Liver (tissue), 8 donors: ENCODE measurements at regions not wholly inside any gene's neighbourhood (a gene's known extent, or its start where the extent isn't known, plus 50 kb on each side); places are given as distances from the start of the nearest gene placed in this dataset.

Source experiments
- DNase-seq: peaks from one replicate; pipeline ENCODE4 v3.0.0-alpha.2; 2017; ENCODE audit warnings: low spot score
- H3K27ac ChIP-seq, 2 donors: one replicate each; pipeline ENCODE4 v1.7.0; 2013; ENCODE audit warnings: inconsistent platforms in 2 of 2, low read length in 2 of 2, control low read depth in 1 of 2, low read depth in 1 of 2, mild to moderate bottlenecking in 1 of 2
- H3K27me3 ChIP-seq, 4 donors: one replicate each; pipeline versions ENCODE4 v1.6.1 to v1.7.0; 2013; ENCODE audit warnings: low read length in 3 of 4, inconsistent platforms in 1 of 4, mild to moderate bottlenecking in 1 of 4, moderate library complexity in 1 of 4; ENCODE audit not compliant: control insufficient read depth in 4 of 4, insufficient read depth in 4 of 4
- H3K36me3 ChIP-seq, 4 donors: one replicate each; pipeline versions ENCODE4 v1.6.1 to v1.7.0; 2013; ENCODE audit warnings: low read length in 3 of 4, mild to moderate bottlenecking in 3 of 4, low read depth in 1 of 4, moderate library complexity in 1 of 4; ENCODE audit not compliant: control insufficient read depth in 4 of 4, insufficient read depth in 3 of 4
- H3K4me1 ChIP-seq, 4 donors: one replicate each; pipeline versions ENCODE4 v1.6.1 to v1.7.0; 2013; ENCODE audit warnings: low read length in 3 of 4, mild to moderate bottlenecking in 3 of 4, moderate library complexity in 1 of 4; ENCODE audit not compliant: control insufficient read depth in 4 of 4, insufficient read depth in 4 of 4
- H3K4me3 ChIP-seq, 3 donors: one replicate each; pipeline versions ENCODE4 v1.6.1 to v1.7.0; 2013; ENCODE audit warnings: low read length in 3 of 3, control low read depth in 1 of 3, low read depth in 1 of 3, mild to moderate bottlenecking in 1 of 3
- H3K9ac ChIP-seq, 2 donors: one replicate each; pipeline ENCODE4 v1.7.0; 2013; ENCODE audit warnings: low read length in 2 of 2, mild to moderate bottlenecking in 2 of 2, moderate library complexity in 2 of 2, control low read depth in 1 of 2, low read depth in 1 of 2
- H3K9me3 ChIP-seq, 4 donors: one replicate each; pipeline versions ENCODE4 v1.6.1 to v1.7.0; 2013; ENCODE audit warnings: low read length in 3 of 4; ENCODE audit not compliant: control insufficient read depth in 4 of 4
- CTCF ChIP-seq: fragments of 150-350 bp; IDR thresholded peaks from 2 replicates; pipeline ENCODE4 v1.5.1; 2017; ENCODE audit warnings: improper control_type of control experiment, low read depth, low read length; ENCODE audit not compliant: missing input control
- EGR1 ChIP-seq, 2 donors: IDR thresholded peaks; 2 replicates each; pipeline ENCODE4 v1.6.1; 2016 to 2018; ENCODE audit warnings: antibody characterized with exemption in 2 of 2, low read depth in 2 of 2
- GABPA ChIP-seq, 2 donors: IDR thresholded peaks in 1 of 2; conservative IDR thresholded peaks in 1 of 2; 2 replicates each; pipeline ENCODE4 v1.6.1; 2016; ENCODE audit warnings: antibody characterized with exemption in 2 of 2, mild to moderate bottlenecking in 1 of 2, moderate library complexity in 1 of 2
- HNF4A ChIP-seq, 2 donors: conservative IDR thresholded peaks; 2 replicates each; pipeline ENCODE4 v1.6.1; 2016; ENCODE audit warnings: antibody characterized with exemption in 2 of 2, mild to moderate bottlenecking in 2 of 2
- REST ChIP-seq: IDR thresholded peaks from 2 replicates; pipeline ENCODE4 v1.6.1; 2016; ENCODE audit warnings: antibody characterized with exemption, mild to moderate bottlenecking
- RXRA ChIP-seq, 2 donors: IDR thresholded peaks; 2 replicates each; pipeline ENCODE4 v1.6.1; 2017 to 2018; ENCODE audit warnings: antibody characterized with exemption in 2 of 2, mild to moderate bottlenecking in 1 of 2
- SP1 ChIP-seq: IDR thresholded peaks from 2 replicates; pipeline ENCODE4 v1.6.1; 2018; ENCODE audit warnings: antibody characterized with exemption, mild to moderate bottlenecking
- TAF1 ChIP-seq: conservative IDR thresholded peaks from 2 replicates; pipeline ENCODE4 v1.6.1; 2016; ENCODE audit warnings: antibody characterized with exemption, mild to moderate bottlenecking
- ZBTB33 ChIP-seq: IDR thresholded peaks from 2 replicates; pipeline ENCODE4 v1.6.1; 2016; ENCODE audit warnings: antibody characterized with exemption
- WGBS: extraction: QIAGEN DNeasy Blood & Tissue Kit; methylation state at CpG from one replicate; pipeline ENCODE4 v1.1.7; 2013; 5-methylcytosine and 5-hydroxymethylcytosine counted together
- TF ChIP-seq, protein P1 (sequence below): IDR thresholded peaks from 2 replicates; pipeline ENCODE4 v1.6.1; 2016; ENCODE audit warnings: antibody characterized with exemption
- donor health status: healthy.
- donor health status: healthy.
- donor health status: healthy.
- donor health status: healthy.
- donor health status: healthy.

DNA sequence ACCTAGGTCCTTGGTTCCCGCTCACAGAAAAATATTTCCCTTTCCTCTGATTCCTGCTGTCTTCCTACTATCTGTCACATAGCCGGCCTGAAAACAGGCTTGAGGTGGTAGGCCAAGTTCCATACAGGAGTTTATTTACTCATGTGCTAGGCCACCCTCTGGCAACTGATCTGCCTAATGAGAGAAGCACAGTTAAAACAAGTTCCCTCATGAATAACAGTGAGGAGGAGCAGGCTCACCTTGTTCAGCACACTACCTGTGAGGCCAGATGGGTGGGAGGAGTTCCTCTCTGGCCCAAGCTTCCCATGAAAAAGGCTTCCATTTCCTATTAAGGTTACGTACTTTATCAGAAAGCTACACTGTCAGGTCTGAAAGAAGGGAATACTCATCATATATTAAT, 206.0 kb downstream of the MYRFL start:
- H3K9ac ChIP-seq: no peak overlapping the region
- no peaks in the 10 kb centered on the region for H3K4me1 ChIP-seq
- H3K27ac ChIP-seq: no peak overlapping the region
- H3K9me3 ChIP-seq: no peaks in the 10 kb centered on the region
- no peak for DNase-seq
- TF ChIP-seq, protein P1, sequence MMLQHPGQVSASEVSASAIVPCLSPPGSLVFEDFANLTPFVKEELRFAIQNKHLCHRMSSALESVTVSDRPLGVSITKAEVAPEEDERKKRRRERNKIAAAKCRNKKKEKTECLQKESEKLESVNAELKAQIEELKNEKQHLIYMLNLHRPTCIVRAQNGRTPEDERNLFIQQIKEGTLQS: no peak
- TF ChIP-seq SP1: no peak
- no peak overlapping the region for H3K4me3 ChIP-seq
- H3K27me3 ChIP-seq: no peaks in the 10 kb centered on the region
- no peaks in the 10 kb centered on the region for H3K36me3 ChIP-seq
- WGBS: 85% methylated on average over 3 of the region's 3 CpGs

DNA sequence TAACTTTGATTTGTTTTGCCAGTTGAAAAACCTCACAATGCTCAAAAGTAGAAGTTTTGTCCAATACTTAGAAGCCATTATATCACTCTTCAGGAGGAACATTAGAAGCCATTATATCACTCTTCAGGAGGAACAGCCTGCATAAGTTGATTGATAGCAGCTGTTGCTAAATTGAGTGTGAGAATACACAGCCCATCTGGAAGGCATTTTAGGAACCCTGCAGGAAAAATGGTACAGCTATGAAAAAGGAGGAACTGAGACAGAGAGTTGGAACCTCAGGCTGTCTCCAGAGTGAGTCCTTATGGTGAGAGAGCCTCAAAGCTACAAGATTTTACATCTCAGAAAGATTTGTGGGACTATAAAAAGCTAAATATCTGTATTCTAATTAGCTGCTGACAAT, 207.0 kb downstream of the MYRFL start:
- no peaks in the 10 kb centered on the region for H3K4me1 ChIP-seq
- H3K4me3 ChIP-seq: no peak overlapping the region
- TF ChIP-seq RXRA (IDR thresholded peaks at IDR 0.05): no peak
- H3K27ac ChIP-seq: no peak overlapping the region
- H3K9ac ChIP-seq: no peak overlapping the region
- H3K9me3 ChIP-seq: no peaks in the 10 kb centered on the region
- no peaks in the 10 kb centered on the region for H3K27me3 ChIP-seq
- no peaks in the 10 kb centered on the region for H3K36me3 ChIP-seq
- no peak for DNase-seq

DNA sequence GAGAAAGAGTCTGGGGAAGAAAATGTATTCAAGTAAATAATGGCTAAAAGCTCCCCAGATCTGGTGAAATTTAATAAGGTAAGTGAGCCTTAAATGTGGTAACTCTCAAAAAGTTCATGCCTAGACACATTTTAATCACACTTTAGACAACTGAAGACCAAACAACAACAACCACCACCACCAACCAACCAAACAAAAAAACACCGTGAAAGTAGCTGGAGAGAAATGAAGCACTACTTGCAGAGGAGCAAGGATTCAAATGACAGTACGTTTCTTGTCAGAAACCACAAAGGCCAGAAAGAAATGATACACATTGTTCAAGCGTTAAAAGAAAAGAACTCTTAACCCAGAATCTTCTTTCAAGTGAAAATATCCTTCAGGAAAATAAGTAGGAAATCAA, 208.3 kb downstream of the MYRFL start:
- H3K27me3 ChIP-seq: no peaks in the 10 kb centered on the region
- no peaks in the 10 kb centered on the region for H3K36me3 ChIP-seq
- no peak overlapping the region for H3K9ac ChIP-seq
- no peak for DNase-seq
- no peaks in the 10 kb centered on the region for H3K9me3 ChIP-seq
- H3K27ac ChIP-seq: no peak overlapping the region
- WGBS: 83% methylated on average over 3 of the region's 3 CpGs
- TF ChIP-seq, protein P1: no peak
- TF ChIP-seq RXRA (IDR thresholded peaks at IDR 0.05) (no peak), EGR1 (IDR thresholded peaks at IDR 0.05; ENCODE audit: low read depth in 2 of 2) (no peak), GABPA (IDR thresholded peaks at IDR 0.05 in 1 of 2, conservative IDR thresholded peaks at IDR 0.05 in 1 of 2) (no peak), REST (no peak), CTCF (no peak), ZBTB33 (no peak), SP1 (no peak), HNF4A (conservative IDR thresholded peaks at IDR 0.05) (no peak), TAF1 (no peak)
- H3K4me3 ChIP-seq: no peak overlapping the region
- no peaks in the 10 kb centered on the region for H3K4me1 ChIP-seq
